DMS114 treated with DMSO at 0.1 percent for 48 hours (cell line): ENCODE measurements at regions not wholly inside any gene's neighbourhood (a gene's known extent, or its start where the extent isn't known, plus 50 kb on each side); places are given as distances from the start of the nearest gene placed in this dataset.
"Not testable (repeated sequence)": the region's sequence is repeated elsewhere in the genome, so short reads cannot be mapped to it uniquely, and the experiment has no call there.

ENCODE experiments used
- DNase-seq: peaks from one replicate; lab custom pipeline; 2025; ENCODE audit not compliant: unreplicated experiment; lab: John Stamatoyannopoulos, UW

DNA sequence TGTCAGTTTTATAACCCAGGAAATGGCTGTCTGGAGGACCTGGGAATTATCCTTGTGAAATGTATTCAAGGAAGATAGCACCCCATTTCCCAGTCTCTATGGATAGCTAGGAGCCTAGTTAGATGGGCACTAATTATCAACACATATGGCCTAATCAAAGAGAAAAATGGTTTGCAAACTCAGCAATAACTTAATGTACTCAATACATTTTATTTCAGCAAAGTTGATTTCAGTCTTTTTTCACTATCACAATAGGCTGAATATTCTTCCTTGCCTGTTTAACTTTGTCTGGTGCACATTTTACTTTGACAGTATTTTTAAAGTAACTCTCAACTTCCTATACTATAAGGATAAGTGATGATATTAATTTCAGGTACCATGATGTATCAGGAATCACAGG, 756.3 kb downstream of the CCDC85A start:
- no peak for DNase-seq

GRCh38 chr2:56952871-56953270, 769.1 kb downstream of the CCDC85A start:
- DNase-seq, result no peak

DNA sequence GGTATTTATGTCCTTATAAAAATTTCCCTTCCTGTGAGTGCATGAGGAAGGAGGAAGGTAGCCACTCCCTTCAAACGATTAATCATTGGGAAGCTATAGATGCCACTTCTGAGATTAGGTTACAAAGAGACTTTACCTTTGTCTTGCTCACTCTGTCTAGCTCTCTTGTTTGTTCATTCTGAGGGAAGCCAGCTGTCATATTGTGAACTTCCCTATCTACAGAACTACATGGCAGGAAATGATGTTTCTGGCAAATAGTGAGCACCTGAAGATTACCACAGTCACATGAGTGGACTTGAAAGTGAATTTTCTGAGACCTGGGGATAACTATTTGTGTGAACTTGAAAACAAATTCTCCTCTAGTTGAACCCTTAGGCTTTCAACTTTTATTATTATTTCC, 776.8 kb downstream of the CCDC85A start:
- DNase-seq, result no peak

GRCh38 chr2:56962673-56963072, 778.9 kb downstream of the CCDC85A start:
- no peak for DNase-seq

DNA sequence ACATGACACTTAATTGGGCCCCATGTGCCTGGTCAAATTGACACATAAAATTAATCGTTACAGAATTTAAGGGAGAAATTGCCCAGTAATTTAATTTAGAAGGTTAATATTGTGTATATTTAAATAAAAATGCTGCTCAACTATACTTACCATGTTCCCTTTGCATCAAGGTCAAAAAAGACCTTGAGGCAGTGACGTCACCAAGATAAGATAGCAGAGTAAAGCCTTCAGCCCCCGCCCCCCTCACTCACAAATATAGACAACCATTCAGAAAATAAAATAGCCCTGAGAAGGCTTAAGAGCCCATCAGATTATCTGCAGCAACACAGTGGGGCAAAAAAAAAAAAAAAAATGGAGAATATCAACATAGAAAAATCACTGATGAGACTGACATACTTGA, 785.7 kb downstream of the CCDC85A start:
- no peak for DNase-seq

GRCh38 chr2:56971383-56971974, 787.7 kb downstream of the CCDC85A start:
- DNase-seq, result no peak

GRCh38 chr2:56981554-56981953, 797.8 kb downstream of the CCDC85A start:
- no peak for DNase-seq

GRCh38 chr2:56985609-56986008, 801.8 kb downstream of the CCDC85A start:
- DNase-seq, result no peak

DNA sequence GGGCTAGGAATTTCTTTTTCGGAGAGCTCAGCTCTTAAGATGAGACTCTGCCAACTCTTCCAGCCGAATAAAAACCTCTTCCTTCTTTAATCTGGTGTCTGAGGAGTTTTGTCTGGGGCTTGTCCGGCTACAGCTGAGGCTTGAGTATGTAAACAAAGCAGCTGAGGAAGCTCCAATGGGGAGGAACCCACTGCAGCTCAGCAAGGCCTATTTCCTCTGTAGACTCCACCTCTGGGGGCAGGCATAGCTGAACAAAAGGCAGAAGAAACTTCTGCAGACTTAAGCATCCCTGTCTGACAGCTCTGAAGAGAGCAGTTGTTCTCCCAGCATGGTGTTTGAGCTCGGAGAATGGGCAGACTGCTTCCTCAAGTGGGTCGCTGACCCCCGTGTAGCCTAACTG, 838.7 kb downstream of the CCDC85A start:
- no peak for DNase-seq

- no peak for DNase-seq
Measured at GRCh38 chr2:57044931-57045635, 861.3 kb downstream of the CCDC85A start.

DNA sequence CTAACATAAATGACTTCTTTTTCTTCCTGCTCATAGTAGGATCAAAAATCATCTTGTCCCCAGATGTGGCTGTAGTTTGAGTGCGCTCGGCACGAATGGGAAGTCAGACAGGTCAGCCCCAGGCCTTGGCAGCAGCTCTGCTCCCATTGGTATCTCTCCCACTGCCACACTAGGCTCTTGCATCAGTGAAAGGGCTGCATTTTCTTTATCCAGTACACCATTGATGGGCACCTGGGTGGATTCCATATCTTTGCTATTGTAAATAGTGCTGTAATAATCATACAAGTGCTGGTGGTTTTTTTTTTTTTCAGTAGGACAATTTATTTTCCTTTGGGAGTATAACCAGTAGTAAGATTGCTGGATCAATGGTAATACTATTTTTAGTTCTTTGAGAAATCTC, 865.5 kb downstream of the CCDC85A start:
- no peak for DNase-seq

GRCh38 chr2:57050007-57050406, 866.2 kb downstream of the CCDC85A start:
- no peak for DNase-seq

GRCh38 chr2:57066301-57066700, 882.5 kb downstream of the CCDC85A start:
- DNase-seq, result not testable (repeated sequence)

GRCh38 chr2:57075226-57075625, 891.4 kb downstream of the CCDC85A start:
- no peak for DNase-seq

- no peak for DNase-seq
Measured at GRCh38 chr2:57080035-57080434, 896.2 kb downstream of the CCDC85A start.

- no peak for DNase-seq
Measured at GRCh38 chr2:57084697-57085281, 901.0 kb downstream of the CCDC85A start.

GRCh38 chr2:57093020-57093419, 909.2 kb downstream of the CCDC85A start:
- no peak for DNase-seq

DNA sequence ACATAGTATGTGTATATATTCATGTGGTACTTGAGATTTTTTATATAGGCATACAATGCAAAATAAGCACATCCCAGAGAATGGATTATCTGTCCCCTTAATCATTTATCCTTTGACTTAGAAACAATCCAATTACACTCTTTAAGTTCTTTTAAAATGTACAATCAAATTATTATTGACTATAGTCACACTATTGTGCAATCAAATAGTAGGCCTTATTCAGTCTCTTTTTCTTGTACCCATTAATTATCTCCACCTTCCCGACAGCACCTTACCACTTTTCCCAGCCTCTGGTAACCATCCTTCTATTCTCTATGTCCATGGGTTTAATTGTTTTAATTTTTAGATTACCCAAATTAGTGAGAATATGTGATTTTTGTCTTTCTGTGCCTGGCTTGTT, 914.1 kb downstream of the CCDC85A start:
- DNase-seq, result no peak

DNA sequence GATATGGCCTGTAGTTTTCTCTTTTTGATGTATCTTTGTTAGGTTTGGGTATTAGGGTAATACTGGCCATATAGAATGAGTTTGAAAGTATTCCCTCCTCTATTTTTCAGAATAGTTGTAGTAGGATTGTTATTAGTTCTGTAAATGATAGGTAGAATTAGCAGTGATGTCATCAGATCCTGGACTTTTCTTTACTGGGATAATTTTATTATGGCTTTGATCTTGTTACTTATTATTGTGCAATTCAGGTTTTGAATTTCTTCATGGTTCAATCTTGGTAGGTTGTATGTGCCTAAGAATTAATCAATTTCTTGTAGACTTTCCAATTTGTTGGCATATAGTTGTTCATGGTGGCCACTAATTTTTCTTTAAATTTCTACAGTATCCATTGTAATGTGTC, 916.6 kb downstream of the CCDC85A start:
- DNase-seq, result no peak

DNA sequence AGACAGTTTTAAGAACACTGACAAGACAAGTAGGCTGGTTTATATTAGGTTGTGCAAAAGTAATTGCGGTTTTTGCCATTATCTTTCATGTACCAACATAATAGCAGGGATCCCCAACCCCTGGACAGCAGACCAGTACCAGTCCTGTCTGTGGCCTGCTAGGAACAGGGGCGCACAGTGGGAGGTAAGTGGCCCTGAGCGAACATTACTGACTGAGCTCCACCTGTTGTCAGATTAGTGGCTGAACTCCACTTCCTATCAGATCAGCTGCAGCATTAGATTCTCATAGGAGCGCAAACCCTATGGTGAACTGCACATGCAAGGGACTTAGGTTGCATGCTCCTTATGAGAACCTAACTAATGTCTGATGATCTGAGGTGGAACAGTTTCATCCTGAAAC, 921.9 kb downstream of the CCDC85A start:
- DNase-seq, result no peak

- no peak for DNase-seq
Measured at GRCh38 chr2:57107353-57107752, 923.6 kb downstream of the CCDC85A start.

GRCh38 chr2:57111531-57111930, 927.7 kb downstream of the CCDC85A start:
- no peak for DNase-seq

GRCh38 chr2:57119141-57119540, 927.5 kb upstream of the VRK2 start:
- DNase-seq, result no peak
